Esophagus muscularis mucosa (tissue), 4 donors: ENCODE measurements at regions not wholly inside any gene's neighbourhood (a gene's known extent, or its start where the extent isn't known, plus 50 kb on each side); places are given as distances from the start of the nearest gene placed in this dataset.

Experiments
- CTCF ChIP-seq, 3 experiments: fragments of 200-600 bp in 2 of 3; fragments of 450-650 bp in 1 of 3; sonication (generic) in 2 of 3; IDR thresholded peaks; one replicate each; pipeline ENCODE4 v1.5.1; 2017 to 2019; ENCODE audit warnings: antibody characterized with exemption in 3 of 3, mild to moderate bottlenecking in 2 of 3, moderate library complexity in 1 of 3
- EP300 ChIP-seq: sonication (generic); formaldehyde crosslinking; IDR thresholded peaks from one replicate; pipeline ENCODE4 v1.6.1; 2017; ENCODE audit warnings: antibody characterized with exemption
- POLR2A ChIP-seq: fragments of 450-650 bp; IDR thresholded peaks from one replicate; pipeline ENCODE4 v1.6.1; 2017; ENCODE audit warnings: antibody characterized with exemption, moderate library complexity, mild to moderate bottlenecking, low read depth
- POLR2AphosphoS5 ChIP-seq, 2 donors: sonication (generic); formaldehyde crosslinking; IDR thresholded peaks; one replicate each; pipeline ENCODE4 v1.6.1; 2017; ENCODE audit warnings: antibody characterized with exemption in 2 of 2

DNA sequence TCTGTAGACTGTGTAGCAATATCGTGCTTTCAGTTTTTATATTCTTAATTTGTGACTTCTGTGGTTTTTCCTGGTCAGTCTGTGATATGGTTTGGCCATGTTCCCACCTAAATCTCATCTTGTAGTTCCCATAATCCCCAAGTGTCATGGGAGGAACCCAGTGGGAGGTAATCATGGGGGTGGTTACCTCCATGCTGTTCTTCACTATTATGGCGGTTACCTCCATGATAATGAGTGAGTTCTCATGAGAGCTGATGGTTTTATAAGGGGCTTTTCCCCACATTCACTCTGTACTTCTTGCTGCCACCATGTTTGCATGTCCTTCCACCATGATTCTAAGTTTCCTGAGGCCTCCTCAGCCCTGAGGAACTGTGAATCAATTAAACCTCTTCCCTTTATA is 169.8 kb downstream of the LEPR start:
- no peak for TF ChIP-seq CTCF (IDR thresholded peaks at IDR 0.05)
- TF ChIP-seq POLR2A, result no peak
- TF ChIP-seq EP300, result no peak
- TF ChIP-seq POLR2AphosphoS5 (IDR thresholded peaks at IDR 0.05), result no peak
